HCT116 (cell line): ENCODE measurements at regions not wholly inside any gene's neighbourhood (a gene's known extent, or its start where the extent isn't known, plus 50 kb on each side); places are given as distances from the start of the nearest gene placed in this dataset.

Source experiments
- ATAC-seq: fragments of 200-7000 bp; cut with Tn5 transposase; 2 replicates; pipeline ENCODE4 v1.9.1; 2020; ENCODE audit warnings: mild to moderate bottlenecking, moderate library complexity
- BruUV-seq: library from RNA; stranded (reverse); fragments of 400-500 nt; replicated peaks from 2 replicates; lab custom pipeline; 2021; lab: Mats Ljungman, UMichigan
- CTCF ChIA-PET: fragments of 300-600 bp; sonication (Branson Sonifier 250); formaldehyde crosslinking; loops from one replicate; lab custom pipeline; 2021; ENCODE audit warnings: antibody characterized with exemption; lab: Charles Lee
- POLR2A ChIA-PET: fragments of 300-600, 350-600 bp; sonication (Branson Sonifier 250); formaldehyde crosslinking; loops from one replicate; lab custom pipeline; 2021; ENCODE audit warnings: antibody characterized with exemption; lab: Charles Lee
- RAD21 ChIA-PET, 2 experiments: fragments of 300-600 bp; sonication (Branson Sonifier 250); formaldehyde crosslinking; loops; one replicate each; lab custom pipeline; 2023; ENCODE audit warnings: low total read pairs in 2 of 2; ENCODE audit not compliant: uncharacterized antibody in 2 of 2, unreplicated experiment in 2 of 2, low non-redundant PET in 1 of 2; lab: Charles Lee
- DNase-seq: peaks from one replicate; pipeline ENCODE4 v3.0.0-alpha.2; 2010; ENCODE audit warnings: low read depth, low spot score
- H2AFZ ChIP-seq: fragments of 200-600 bp; shearing (Covaris generic), sonication (generic); 2 replicates; pipeline ENCODE4 v1.6.1; 2017; ENCODE audit warnings: low read depth, mixed run types, mixed read lengths, antibody characterized with exemption, low read length; ENCODE audit not compliant: poor library complexity, severe bottlenecking
- H3K27ac ChIP-seq: 2 replicates; pipeline ENCODE4 v1.5.1; 2012; ENCODE audit warnings: low read depth, low read length
- H3K27me3 ChIP-seq: fragments of 200-600 bp; sonication (generic); 2 replicates; pipeline ENCODE4 v1.6.1; 2016; ENCODE audit warnings: mixed run types, low read length, mixed read lengths; ENCODE audit not compliant: insufficient read depth
- H3K36me3 ChIP-seq, 2 experiments: fragments of 200-500 bp in 1 of 2; fragments of 200-600 bp in 1 of 2; sonication (Bioruptor generic) in 1 of 2; sonication (generic) in 1 of 2; 2 replicates each; pipeline versions ENCODE4 v1.5.1 to v1.6.1; 2014 to 2016; ENCODE audit warnings: low read length in 2 of 2, inconsistent platforms in 1 of 2, mixed read lengths in 1 of 2, mixed run types in 1 of 2; ENCODE audit not compliant: insufficient read depth in 2 of 2, control insufficient read depth in 1 of 2
- H3K4me1 ChIP-seq, 2 experiments: fragments of 200-600 bp in 1 of 2; sonication (generic) in 1 of 2; 2 replicates each; pipeline versions ENCODE4 v1.5.1 to v1.6.1; 2012 to 2017; ENCODE audit warnings: low read length in 2 of 2, inconsistent platforms in 1 of 2, mild to moderate bottlenecking in 1 of 2, mixed read lengths in 1 of 2, mixed run types in 1 of 2, moderate library complexity in 1 of 2; ENCODE audit not compliant: insufficient read depth in 2 of 2, control insufficient read depth in 1 of 2
- H3K4me2 ChIP-seq: fragments of 200-600 bp; sonication (generic); 2 replicates; pipeline ENCODE4 v1.6.1; 2017; ENCODE audit warnings: mixed run types, low read length, mixed read lengths
- H3K4me3 ChIP-seq, 2 experiments: fragments of 200-600 bp in 1 of 2; sonication (generic) in 1 of 2; replicated peaks in 1 of 2; 2 replicates each; pipeline ENCODE4 v1.5.1; 2011 to 2016; ENCODE audit warnings: low read length in 2 of 2, control low read depth in 1 of 2, low read depth in 1 of 2, mild to moderate bottlenecking in 1 of 2, mixed read lengths in 1 of 2, mixed run types in 1 of 2
- H3K79me2 ChIP-seq: fragments of 200-600 bp; sonication (generic); 2 replicates; pipeline ENCODE4 v1.6.1; 2017; ENCODE audit warnings: mild to moderate bottlenecking, mixed run types, low read length, moderate library complexity, mixed read lengths; ENCODE audit not compliant: insufficient read depth
- H3K9ac ChIP-seq: fragments of 200-600 bp; sonication (generic); 2 replicates; pipeline ENCODE4 v1.6.1; 2016; ENCODE audit warnings: low read length, mixed read lengths
- H3K9me2 ChIP-seq: fragments of 200-600 bp; sonication (generic), shearing (Covaris generic); 2 replicates; pipeline ENCODE4 v1.6.1; 2017; ENCODE audit warnings: mixed run types, mild to moderate bottlenecking, moderate library complexity; ENCODE audit not compliant: insufficient read depth
- H3K9me3 ChIP-seq, 2 experiments: fragments of 200-500 bp in 1 of 2; fragments of 200-600 bp in 1 of 2; sonication (Bioruptor generic) in 1 of 2; sonication (generic) in 1 of 2; 2 replicates each; pipeline ENCODE4 v1.6.1; 2014 to 2017; ENCODE audit warnings: low read length in 2 of 2, mixed read lengths in 2 of 2, inconsistent platforms in 1 of 2, low read depth in 1 of 2, mild to moderate bottlenecking in 1 of 2, mixed run types in 1 of 2, moderate library complexity in 1 of 2; ENCODE audit not compliant: control insufficient read depth in 1 of 2, insufficient read depth in 1 of 2
- H4K20me1 ChIP-seq: fragments of 200-600 bp; sonication (generic), shearing (Covaris generic); 2 replicates; pipeline ENCODE4 v1.6.1; 2017; ENCODE audit warnings: mixed run types, mild to moderate bottlenecking, moderate library complexity; ENCODE audit not compliant: insufficient read depth
- ELF1 ChIP-seq: IDR thresholded peaks from 2 replicates; pipeline ENCODE4 v1.6.1; 2012; ENCODE audit warnings: low read depth, borderline replicate concordance
- EZH2 ChIP-seq: fragments of 200-600 bp; sonication (generic); IDR thresholded peaks from 2 replicates; pipeline ENCODE4 v1.6.1; 2017; ENCODE audit warnings: antibody characterized with exemption, mixed run types
- EZH2phosphoT487 ChIP-seq: fragments of 200-600 bp; IDR thresholded peaks from 2 replicates; pipeline ENCODE4 v1.6.1; 2018; ENCODE audit warnings: antibody characterized with exemption, borderline replicate concordance
- FOSL1 ChIP-seq: IDR thresholded peaks from 2 replicates; pipeline ENCODE4 v1.6.1; 2012; ENCODE audit warnings: low read depth
- JUND ChIP-seq: IDR thresholded peaks from 2 replicates; pipeline ENCODE4 v1.6.1; 2012
- MAX ChIP-seq: IDR thresholded peaks from 2 replicates; pipeline ENCODE4 v1.6.1; 2012
- POLR2A ChIP-seq: IDR thresholded peaks from 2 replicates; pipeline ENCODE4 v1.7.0; 2011; ENCODE audit warnings: borderline replicate concordance; ENCODE audit not compliant: insufficient read depth, insufficient read length; ENCODE audit errors: extremely low read depth
- REST ChIP-seq: IDR thresholded peaks from 2 replicates; pipeline ENCODE4 v1.6.1; 2012; ENCODE audit warnings: low read depth
- SIN3A ChIP-seq: IDR thresholded peaks from 2 replicates; pipeline ENCODE4 v1.6.1; 2012; ENCODE audit warnings: low read depth
- SP1 ChIP-seq: IDR thresholded peaks from 2 replicates; pipeline ENCODE4 v1.6.1; 2012; ENCODE audit warnings: low read depth
- SRF ChIP-seq: IDR thresholded peaks from 2 replicates; pipeline ENCODE4 v1.6.1; 2012; ENCODE audit warnings: low read depth
- YY1 ChIP-seq: IDR thresholded peaks from 2 replicates; pipeline ENCODE4 v1.6.1; 2011; ENCODE audit warnings: low read length, low read depth, moderate library complexity, mild to moderate bottlenecking; ENCODE audit not compliant: insufficient replicate concordance; ENCODE audit errors: extremely low read depth
- ZBTB33 ChIP-seq: IDR thresholded peaks from 2 replicates; pipeline ENCODE4 v1.6.1; 2011; ENCODE audit warnings: mild to moderate bottlenecking, low read length, moderate library complexity; ENCODE audit not compliant: insufficient replicate concordance; ENCODE audit errors: extremely low read depth
- ZFX ChIP-seq: fragments of 450-650 bp; IDR thresholded peaks from 2 replicates; pipeline ENCODE4 v1.6.1; 2017
- intact Hi-C: fragments of 100-400 bp; cut with micrococcal nuclease; formaldehyde crosslinking; loops from 2 replicates; pipeline ENCODE4 v1.10.0; 2022

GRCh38 chr7:106962751-106963150 is 81.8 kb upstream of the PRKAR2B start:
- ChIA-PET RAD21 (no interaction called here), CTCF (no interaction called here)
- no peak for ATAC-seq
- no peak overlapping the region for H2AFZ ChIP-seq
- H3K4me3 ChIP-seq = no peak overlapping the region
- H3K9me3 ChIP-seq = no peaks in the 10 kb centered on the region
- no TSS peak for BruUV-seq
- TF ChIP-seq FOSL1 (no peak), ZFX (no peak), MAX (no peak), SRF (no peak), POLR2A (no peak), ZBTB33 (no peak), JUND (no peak), EZH2phosphoT487 (no peak), SP1 (no peak), EZH2 (no peak), SIN3A (no peak), REST (no peak), YY1 (no peak), ELF1 (no peak)
- TF ChIP-seq, all 23 proteins: peak for 0
- intact Hi-C loops = no loop called here
- no peaks in the 10 kb centered on the region for H3K9me2 ChIP-seq
- H3K27me3 ChIP-seq = no peaks in the 10 kb centered on the region
- H4K20me1 ChIP-seq = no peaks in the 10 kb centered on the region
- no peak overlapping the region for H3K27ac ChIP-seq
- H3K4me2 ChIP-seq = no peak overlapping the region
- DNase-seq = no peak
- no peaks in the 10 kb centered on the region for H3K79me2 ChIP-seq
- no peaks in the 10 kb centered on the region for H3K36me3 ChIP-seq
- no peaks in the 10 kb centered on the region for H3K4me1 ChIP-seq
- POLR2A ChIA-PET = no interaction called here
- no peak overlapping the region for H3K9ac ChIP-seq
